NB4 (cell line): ENCODE measurements at regions not wholly inside any gene's neighbourhood (a gene's known extent, or its start where the extent isn't known, plus 50 kb on each side); places are given as distances from the start of the nearest gene placed in this dataset.
"Not testable (repeated sequence)": the region's sequence is repeated elsewhere in the genome, so short reads cannot be mapped to it uniquely, and the experiment has no call there.

Experiments used
- CTCF ChIP-seq: IDR thresholded peaks from one replicate; pipeline ENCODE4 v1.5.1; 2012; ENCODE audit warnings: low read depth, low read length
- MAX ChIP-seq: IDR thresholded peaks from 2 replicates; pipeline ENCODE4 v1.6.1; 2011; ENCODE audit warnings: low read depth, low read length
- POLR2A ChIP-seq: IDR thresholded peaks from 2 replicates; pipeline ENCODE4 v1.6.1; 2011; ENCODE audit warnings: mild to moderate bottlenecking; ENCODE audit not compliant: insufficient read length; ENCODE audit errors: extremely low read depth

GRCh38 chr4:64727391-64727790, 318.1 kb upstream of the TECRL start:
- TF ChIP-seq CTCF, POLR2A, MAX: not testable (repeated sequence)
